ENCODE measurements at regions not wholly inside any gene's neighbourhood (a gene's known extent, or its start where the extent isn't known, plus 50 kb on each side); places are given as distances from the start of the nearest gene placed in this dataset.
"Not testable (repeated sequence)": the region's sequence is repeated elsewhere in the genome, so short reads cannot be mapped to it uniquely, and the experiment has no call there.

GRCh38 chr17:47056687-47057086 is 77.6 kb upstream of the RPRML start:
- BruUV-seq (replicated peaks); in situ Hi-C loops (cut with HindIII; ENCODE audit: low pct_unique_long_range_greater_than_20kb, low sequenced_read_pairs): not testable (repeated sequence)

More at GRCh38 chr17:47056687-47057086, 77.6 kb upstream of the RPRML start:
- H3K4me3 ChIP-seq (ENCODE audit: low read depth in 2 of 2, low read length in 2 of 2); DNase-seq (ENCODE audit: low read depth, low spot score); POLR2A ChIA-PET; H3K27me3 ChIP-seq (ENCODE audit: control insufficient read depth, insufficient read depth, low read length); H3K27ac ChIP-seq (ENCODE audit: low read length); H3K4me1 ChIP-seq (ENCODE audit: control insufficient read depth, insufficient read depth, low read length); CTCF ChIA-PET; ATAC-seq; intact Hi-C loops (cut with micrococcal nuclease; ENCODE audit: unreplicated experiment); H3K36me3 ChIP-seq (ENCODE audit: control insufficient read depth, insufficient read depth, low read length); H3K9me3 ChIP-seq (ENCODE audit: control insufficient read depth, insufficient read depth, low read depth, low read length): not testable (repeated sequence)
